ENCODE measurements at regions not wholly inside any gene's neighbourhood (a gene's known extent, or its start where the extent isn't known, plus 50 kb on each side); places are given as distances from the start of the nearest gene placed in this dataset.

DNA sequence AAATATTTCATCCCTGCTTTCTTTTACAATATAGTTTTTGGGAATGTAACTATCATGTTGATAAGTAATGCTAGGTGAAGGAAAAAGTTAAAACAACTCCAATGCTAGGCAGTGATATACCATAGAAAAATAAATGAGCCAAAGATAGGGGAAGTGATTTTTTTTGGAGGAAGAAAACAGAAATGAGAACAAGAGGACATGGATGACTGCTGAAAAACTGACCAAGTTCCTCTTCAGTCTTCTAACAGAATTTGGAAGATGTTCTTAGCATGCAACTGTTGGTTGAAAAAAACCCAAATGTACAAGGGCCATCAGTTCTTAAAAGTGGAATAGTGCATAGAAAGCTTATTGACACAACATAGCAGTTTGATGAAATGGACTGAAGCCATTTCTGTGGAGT is 262.5 kb upstream of the STARD13 start:
- Histone ChIP-seq H3K27ac (no peak overlapping the region), H3K9me3 (no peaks in the 10 kb centered on the region), H3K4me1 (peaks cover 18% of the 10 kb centered on the region), H3K36me3 (no peaks in the 10 kb centered on the region), H3K4me3 (no peak overlapping the region), H3K27me3 (no peaks in the 10 kb centered on the region)
- intact Hi-C loops (cut with DNase I), result loop anchor here (10.0 kb wide), 1 partner anchor 177 kb away; no protein-coding TSS in a partner anchor
- DNase-seq (no peak), ATAC-seq (no peak)
- TF ChIP-seq, protein P1, sequence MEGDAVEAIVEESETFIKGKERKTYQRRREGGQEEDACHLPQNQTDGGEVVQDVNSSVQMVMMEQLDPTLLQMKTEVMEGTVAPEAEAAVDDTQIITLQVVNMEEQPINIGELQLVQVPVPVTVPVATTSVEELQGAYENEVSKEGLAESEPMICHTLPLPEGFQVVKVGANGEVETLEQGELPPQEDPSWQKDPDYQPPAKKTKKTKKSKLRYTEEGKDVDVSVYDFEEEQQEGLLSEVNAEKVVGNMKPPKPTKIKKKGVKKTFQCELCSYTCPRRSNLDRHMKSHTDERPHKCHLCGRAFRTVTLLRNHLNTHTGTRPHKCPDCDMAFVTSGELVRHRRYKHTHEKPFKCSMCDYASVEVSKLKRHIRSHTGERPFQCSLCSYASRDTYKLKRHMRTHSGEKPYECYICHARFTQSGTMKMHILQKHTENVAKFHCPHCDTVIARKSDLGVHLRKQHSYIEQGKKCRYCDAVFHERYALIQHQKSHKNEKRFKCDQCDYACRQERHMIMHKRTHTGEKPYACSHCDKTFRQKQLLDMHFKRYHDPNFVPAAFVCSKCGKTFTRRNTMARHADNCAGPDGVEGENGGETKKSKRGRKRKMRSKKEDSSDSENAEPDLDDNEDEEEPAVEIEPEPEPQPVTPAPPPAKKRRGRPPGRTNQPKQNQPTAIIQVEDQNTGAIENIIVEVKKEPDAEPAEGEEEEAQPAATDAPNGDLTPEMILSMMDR (IDR thresholded peaks at IDR 0.05), result no peak

DNA sequence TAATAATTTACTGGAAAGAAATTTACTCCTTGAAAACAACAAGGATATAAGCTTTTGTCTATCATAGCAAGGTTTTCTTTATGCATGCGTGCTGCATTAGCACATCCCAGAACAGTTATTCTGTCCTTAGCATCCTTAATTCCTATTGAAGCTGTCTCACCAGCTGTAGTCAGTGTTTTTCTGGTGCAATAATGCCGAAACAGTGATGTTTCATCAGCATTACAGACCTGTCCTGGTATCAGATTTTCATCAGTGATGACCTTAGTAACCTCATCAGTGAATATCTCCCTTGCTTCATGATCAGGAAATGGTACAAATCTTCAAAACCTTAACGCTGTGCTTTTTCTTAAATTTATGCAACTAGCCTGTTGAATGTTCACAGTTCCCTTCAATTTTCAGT is 264.7 kb upstream of the STARD13 start:
- intact Hi-C loops (cut with DNase I), result no loop called here
- Histone ChIP-seq H3K9me3 (no peaks in the 10 kb centered on the region), H3K4me3 (no peak overlapping the region), H3K27ac (no peak overlapping the region), H3K27me3 (no peaks in the 10 kb centered on the region), H3K36me3 (no peaks in the 10 kb centered on the region), H3K4me1 (no peaks in the 10 kb centered on the region)
- TF ChIP-seq, protein P1 (IDR thresholded peaks at IDR 0.05), result no peak
- ATAC-seq (no peak), DNase-seq (no peak)

DNA sequence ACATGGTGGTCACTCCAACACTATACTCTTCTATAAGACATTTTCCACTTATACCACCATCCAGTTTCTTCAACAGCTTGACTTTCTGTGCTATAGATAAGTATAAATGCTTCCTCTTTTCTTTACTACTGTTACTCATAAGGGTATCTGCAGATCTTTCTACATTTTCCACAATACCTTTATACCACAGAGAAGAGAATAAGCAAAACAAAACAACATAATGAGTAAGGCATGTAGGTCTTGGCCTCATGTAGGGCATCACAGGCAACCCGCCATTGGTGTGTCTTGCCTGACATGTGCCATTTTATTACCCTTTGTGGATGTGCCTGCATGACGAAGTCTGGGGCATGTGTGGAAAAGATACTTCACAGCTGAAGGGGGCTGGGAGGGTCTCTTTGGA is 265.3 kb upstream of the STARD13 start:
- H3K4me3 ChIP-seq, result no peak overlapping the region
- no peak overlapping the region for H3K27ac ChIP-seq
- no peak for ATAC-seq
- no peak for DNase-seq
- intact Hi-C loops (cut with DNase I), result no loop called here
- H3K9me3 ChIP-seq, result no peaks in the 10 kb centered on the region
- H3K27me3 ChIP-seq, result no peaks in the 10 kb centered on the region
- no peaks in the 10 kb centered on the region for H3K36me3 ChIP-seq
- TF ChIP-seq, protein P1 (IDR thresholded peaks at IDR 0.05), result no peak
- H3K4me1 ChIP-seq, result no peaks in the 10 kb centered on the region

DNA sequence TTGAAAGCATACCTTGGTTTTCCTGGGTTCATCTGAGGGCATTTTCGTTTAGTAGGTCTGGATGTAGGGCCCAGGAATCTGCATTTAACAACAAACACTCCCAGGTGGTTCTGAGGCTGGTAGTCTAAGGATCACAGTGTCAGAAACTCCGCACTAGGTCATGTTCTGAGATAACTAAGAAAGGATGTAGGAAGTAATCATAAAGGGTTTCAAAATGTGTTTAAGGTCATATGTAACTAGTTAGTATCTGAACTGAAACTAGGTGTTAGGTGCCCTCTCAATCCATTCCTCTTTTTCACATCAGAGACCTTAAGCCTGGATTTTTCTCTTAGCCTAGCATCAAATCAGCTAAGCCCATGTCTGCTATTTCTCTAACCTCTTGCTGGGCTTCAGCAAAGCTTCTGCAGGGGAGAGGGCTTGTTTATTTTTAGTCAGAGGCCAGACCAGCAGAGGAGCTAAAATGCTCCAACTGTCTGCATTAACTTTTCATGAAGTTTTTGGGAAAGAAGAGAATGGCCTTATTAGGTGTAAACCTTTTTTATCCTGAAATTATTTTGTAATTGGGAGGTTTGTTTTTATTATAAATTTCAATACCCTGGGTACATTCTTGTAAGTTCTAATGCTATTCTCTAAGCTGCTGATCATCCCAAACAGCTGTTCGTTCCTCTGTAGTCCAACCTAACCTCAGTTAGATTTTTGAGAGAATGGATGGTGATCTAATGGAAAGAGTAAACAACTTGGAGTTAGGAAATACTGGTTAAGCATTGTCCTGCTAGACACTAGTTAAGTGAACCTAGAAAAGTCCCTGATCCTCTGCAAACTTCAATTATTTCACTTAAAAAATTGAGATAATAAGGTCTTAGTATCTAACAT is 262.8 kb upstream of the RFC3 start:
- Histone ChIP-seq H3K9me3 (no peaks in the 10 kb centered on the region), H3K36me3 (no peaks in the 10 kb centered on the region), H3K27me3 (no peaks in the 10 kb centered on the region), H3K27ac (no peak overlapping the region), H3K4me1 (no peaks in the 10 kb centered on the region), H3K4me3 (no peak overlapping the region)
- intact Hi-C loops (cut with DNase I), result no loop called here
- TF ChIP-seq, protein P1 (IDR thresholded peaks at IDR 0.05), result no peak
- DNase-seq, result no peak
- no peak for ATAC-seq

DNA sequence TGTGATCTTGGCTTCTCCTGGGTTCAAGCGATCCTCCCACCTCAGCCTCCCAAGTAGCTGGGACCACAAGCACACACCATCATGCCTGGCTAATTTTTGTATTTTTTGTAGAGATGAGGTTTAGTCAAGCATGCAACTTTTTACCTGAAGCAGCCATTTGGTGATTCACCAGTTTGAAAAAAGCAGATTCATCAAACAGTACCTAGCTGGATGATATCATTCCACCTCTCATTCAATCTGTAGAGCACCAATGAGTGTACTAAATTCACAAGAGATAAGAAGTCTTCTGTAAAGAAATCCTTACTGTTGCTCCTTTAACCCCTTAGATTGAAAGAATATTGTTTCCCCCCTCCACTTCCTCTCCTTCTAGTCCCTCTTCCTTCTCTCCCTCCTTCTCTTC is 261.1 kb upstream of the RFC3 start:
- Histone ChIP-seq H3K27ac (no peak overlapping the region), H3K9me3 (no peaks in the 10 kb centered on the region), H3K27me3 (no peaks in the 10 kb centered on the region), H3K4me3 (no peak overlapping the region), H3K36me3 (no peaks in the 10 kb centered on the region), H3K4me1 (no peaks in the 10 kb centered on the region)
- DNase-seq, result no peak
- TF ChIP-seq, protein P1 (IDR thresholded peaks at IDR 0.05), result no peak
- no peak for ATAC-seq
- intact Hi-C loops (cut with DNase I), result no loop called here

All from upper lobe of right lung (tissue), 1 donor.